Liver (tissue), 8 donors: ENCODE measurements at regions not wholly inside any gene's neighbourhood (a gene's known extent, or its start where the extent isn't known, plus 50 kb on each side); places are given as distances from the start of the nearest gene placed in this dataset.

Experiments
- DNase-seq: peaks from one replicate; pipeline ENCODE4 v3.0.0-alpha.2; 2017; ENCODE audit warnings: low spot score
- H3K27ac ChIP-seq, 2 donors: one replicate each; pipeline ENCODE4 v1.7.0; 2013; ENCODE audit warnings: inconsistent platforms in 2 of 2, low read length in 2 of 2, control low read depth in 1 of 2, low read depth in 1 of 2, mild to moderate bottlenecking in 1 of 2
- H3K27me3 ChIP-seq, 4 donors: one replicate each; pipeline versions ENCODE4 v1.6.1 to v1.7.0; 2013; ENCODE audit warnings: low read length in 3 of 4, inconsistent platforms in 1 of 4, mild to moderate bottlenecking in 1 of 4, moderate library complexity in 1 of 4; ENCODE audit not compliant: control insufficient read depth in 4 of 4, insufficient read depth in 4 of 4
- H3K36me3 ChIP-seq, 4 donors: one replicate each; pipeline versions ENCODE4 v1.6.1 to v1.7.0; 2013; ENCODE audit warnings: low read length in 3 of 4, mild to moderate bottlenecking in 3 of 4, low read depth in 1 of 4, moderate library complexity in 1 of 4; ENCODE audit not compliant: control insufficient read depth in 4 of 4, insufficient read depth in 3 of 4
- H3K4me1 ChIP-seq, 4 donors: one replicate each; pipeline versions ENCODE4 v1.6.1 to v1.7.0; 2013; ENCODE audit warnings: low read length in 3 of 4, mild to moderate bottlenecking in 3 of 4, moderate library complexity in 1 of 4; ENCODE audit not compliant: control insufficient read depth in 4 of 4, insufficient read depth in 4 of 4
- H3K4me3 ChIP-seq, 3 donors: one replicate each; pipeline versions ENCODE4 v1.6.1 to v1.7.0; 2013; ENCODE audit warnings: low read length in 3 of 3, control low read depth in 1 of 3, low read depth in 1 of 3, mild to moderate bottlenecking in 1 of 3
- H3K9ac ChIP-seq, 2 donors: one replicate each; pipeline ENCODE4 v1.7.0; 2013; ENCODE audit warnings: low read length in 2 of 2, mild to moderate bottlenecking in 2 of 2, moderate library complexity in 2 of 2, control low read depth in 1 of 2, low read depth in 1 of 2
- H3K9me3 ChIP-seq, 4 donors: one replicate each; pipeline versions ENCODE4 v1.6.1 to v1.7.0; 2013; ENCODE audit warnings: low read length in 3 of 4; ENCODE audit not compliant: control insufficient read depth in 4 of 4
- EGR1 ChIP-seq, 2 donors: IDR thresholded peaks; 2 replicates each; pipeline ENCODE4 v1.6.1; 2016 to 2018; ENCODE audit warnings: antibody characterized with exemption in 2 of 2, low read depth in 2 of 2
- FOXA1 ChIP-seq: IDR thresholded peaks from 2 replicates; pipeline ENCODE4 v1.6.1; 2016; ENCODE audit warnings: antibody characterized with exemption
- FOXA2 ChIP-seq: IDR thresholded peaks from 2 replicates; pipeline ENCODE4 v1.6.1; 2016; ENCODE audit warnings: antibody characterized with exemption
- GABPA ChIP-seq, 2 donors: IDR thresholded peaks in 1 of 2; conservative IDR thresholded peaks in 1 of 2; 2 replicates each; pipeline ENCODE4 v1.6.1; 2016; ENCODE audit warnings: antibody characterized with exemption in 2 of 2, mild to moderate bottlenecking in 1 of 2, moderate library complexity in 1 of 2
- HNF4A ChIP-seq, 2 donors: conservative IDR thresholded peaks; 2 replicates each; pipeline ENCODE4 v1.6.1; 2016; ENCODE audit warnings: antibody characterized with exemption in 2 of 2, mild to moderate bottlenecking in 2 of 2
- HNF4G ChIP-seq: IDR thresholded peaks from 2 replicates; pipeline ENCODE4 v1.6.1; 2016; ENCODE audit warnings: antibody characterized with exemption
- JUND ChIP-seq, 2 donors: IDR thresholded peaks; 2 replicates each; pipeline ENCODE4 v1.6.1; 2016; ENCODE audit warnings: antibody characterized with exemption in 2 of 2
- NR2F2 ChIP-seq: IDR thresholded peaks from 2 replicates; pipeline ENCODE4 v1.6.1; 2016; ENCODE audit warnings: antibody characterized with exemption
- RAD21 ChIP-seq, 2 donors: IDR thresholded peaks; 2 replicates each; pipeline ENCODE4 v1.6.1; 2016; ENCODE audit warnings: antibody characterized with exemption in 2 of 2, mild to moderate bottlenecking in 2 of 2
- RXRA ChIP-seq, 2 donors: IDR thresholded peaks; 2 replicates each; pipeline ENCODE4 v1.6.1; 2017 to 2018; ENCODE audit warnings: antibody characterized with exemption in 2 of 2, mild to moderate bottlenecking in 1 of 2
- SP1 ChIP-seq: IDR thresholded peaks from 2 replicates; pipeline ENCODE4 v1.6.1; 2018; ENCODE audit warnings: antibody characterized with exemption, mild to moderate bottlenecking
- TAF1 ChIP-seq: conservative IDR thresholded peaks from 2 replicates; pipeline ENCODE4 v1.6.1; 2016; ENCODE audit warnings: antibody characterized with exemption, mild to moderate bottlenecking
- YY1 ChIP-seq: IDR thresholded peaks from 2 replicates; pipeline ENCODE4 v1.6.1; 2016; ENCODE audit warnings: antibody characterized with exemption, mild to moderate bottlenecking
- WGBS: extraction: QIAGEN DNeasy Blood & Tissue Kit; methylation state at CpG from one replicate; pipeline ENCODE4 v1.1.7; 2013; 5-methylcytosine and 5-hydroxymethylcytosine counted together
- TF ChIP-seq, protein P1 (sequence below): fragments of 150-350 bp; IDR thresholded peaks from 2 replicates; pipeline ENCODE4 v1.5.1; 2017; ENCODE audit warnings: improper control_type of control experiment, low read depth, low read length; ENCODE audit not compliant: missing input control
- TF ChIP-seq, protein P2 (sequence below): IDR thresholded peaks from 2 replicates; pipeline ENCODE4 v1.6.1; 2016; ENCODE audit warnings: antibody characterized with exemption
- TF ChIP-seq, protein P3 (sequence below): IDR thresholded peaks from 2 replicates; pipeline ENCODE4 v1.6.1; 2016; ENCODE audit warnings: antibody characterized with exemption
- TF ChIP-seq, protein P4 (sequence below): IDR thresholded peaks from 2 replicates; pipeline ENCODE4 v1.6.1; 2016; ENCODE audit warnings: antibody characterized with exemption, mild to moderate bottlenecking
- TF ChIP-seq, protein P5 (sequence below): IDR thresholded peaks from 2 replicates; pipeline ENCODE4 v1.6.1; 2016; ENCODE audit warnings: antibody characterized with exemption
- donor health status: healthy.
- donor health status: healthy.
- donor health status: healthy.
- donor health status: healthy.
- donor health status: healthy.

DNA sequence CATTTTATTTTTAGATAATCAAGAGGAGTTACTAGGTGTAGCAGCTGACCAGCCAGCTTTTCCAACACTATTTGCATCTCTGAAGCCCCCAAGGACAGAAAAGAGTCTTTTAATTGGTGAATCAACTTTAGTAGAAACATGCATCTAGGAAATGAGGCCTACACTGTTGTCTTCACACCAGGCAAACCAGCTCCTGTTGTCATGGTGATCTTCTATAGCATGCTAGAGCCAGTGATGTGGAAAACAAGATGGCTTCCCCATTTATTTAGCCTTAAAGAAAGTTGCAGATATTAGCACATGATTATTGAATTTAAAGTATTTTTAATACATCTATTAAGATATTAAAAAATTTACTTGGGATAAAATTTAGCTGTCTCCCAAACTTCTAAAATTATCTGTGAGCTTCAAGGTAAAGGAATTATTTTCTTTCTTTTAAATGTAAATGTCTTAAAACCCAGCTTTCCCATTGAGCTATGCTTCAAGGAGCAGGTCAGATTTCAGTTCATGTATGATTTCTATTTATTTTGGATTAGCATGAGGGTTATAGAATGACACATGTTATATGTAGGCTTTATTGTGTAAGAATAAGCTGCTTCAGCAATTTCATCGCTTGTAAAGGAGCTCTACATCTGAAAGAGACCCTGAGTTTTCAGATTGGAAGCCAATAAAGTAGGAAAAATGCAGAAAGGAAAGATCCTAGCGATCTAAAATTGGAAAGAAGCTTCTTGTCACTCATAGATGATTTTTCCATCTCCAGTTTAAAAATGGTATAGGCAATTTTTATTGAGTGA, 564.9 kb upstream of the CITED2 start:
- Histone ChIP-seq H3K36me3 (no peaks in the 10 kb centered on the region), H3K4me3 (no peak overlapping the region), H3K27ac (no peak overlapping the region), H3K9me3 (no peaks in the 10 kb centered on the region), H3K27me3 (no peaks in the 10 kb centered on the region), H3K9ac (no peak overlapping the region), H3K4me1 (no peaks in the 10 kb centered on the region)
- WGBS = 93% methylated on average over 2 of the region's 2 CpGs
- DNase-seq = no peak
- TF ChIP-seq FOXA1 (no peak), HNF4A (conservative IDR thresholded peaks at IDR 0.05) (no peak), TAF1 (no peak), EGR1 (IDR thresholded peaks at IDR 0.05; ENCODE audit: low read depth in 2 of 2) (no peak), YY1 (no peak), HNF4G (no peak)
- TF ChIP-seq, protein P1, sequence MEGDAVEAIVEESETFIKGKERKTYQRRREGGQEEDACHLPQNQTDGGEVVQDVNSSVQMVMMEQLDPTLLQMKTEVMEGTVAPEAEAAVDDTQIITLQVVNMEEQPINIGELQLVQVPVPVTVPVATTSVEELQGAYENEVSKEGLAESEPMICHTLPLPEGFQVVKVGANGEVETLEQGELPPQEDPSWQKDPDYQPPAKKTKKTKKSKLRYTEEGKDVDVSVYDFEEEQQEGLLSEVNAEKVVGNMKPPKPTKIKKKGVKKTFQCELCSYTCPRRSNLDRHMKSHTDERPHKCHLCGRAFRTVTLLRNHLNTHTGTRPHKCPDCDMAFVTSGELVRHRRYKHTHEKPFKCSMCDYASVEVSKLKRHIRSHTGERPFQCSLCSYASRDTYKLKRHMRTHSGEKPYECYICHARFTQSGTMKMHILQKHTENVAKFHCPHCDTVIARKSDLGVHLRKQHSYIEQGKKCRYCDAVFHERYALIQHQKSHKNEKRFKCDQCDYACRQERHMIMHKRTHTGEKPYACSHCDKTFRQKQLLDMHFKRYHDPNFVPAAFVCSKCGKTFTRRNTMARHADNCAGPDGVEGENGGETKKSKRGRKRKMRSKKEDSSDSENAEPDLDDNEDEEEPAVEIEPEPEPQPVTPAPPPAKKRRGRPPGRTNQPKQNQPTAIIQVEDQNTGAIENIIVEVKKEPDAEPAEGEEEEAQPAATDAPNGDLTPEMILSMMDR = no peak
- TF ChIP-seq, protein P2, sequence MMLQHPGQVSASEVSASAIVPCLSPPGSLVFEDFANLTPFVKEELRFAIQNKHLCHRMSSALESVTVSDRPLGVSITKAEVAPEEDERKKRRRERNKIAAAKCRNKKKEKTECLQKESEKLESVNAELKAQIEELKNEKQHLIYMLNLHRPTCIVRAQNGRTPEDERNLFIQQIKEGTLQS = no peak
- TF ChIP-seq, protein P3, sequence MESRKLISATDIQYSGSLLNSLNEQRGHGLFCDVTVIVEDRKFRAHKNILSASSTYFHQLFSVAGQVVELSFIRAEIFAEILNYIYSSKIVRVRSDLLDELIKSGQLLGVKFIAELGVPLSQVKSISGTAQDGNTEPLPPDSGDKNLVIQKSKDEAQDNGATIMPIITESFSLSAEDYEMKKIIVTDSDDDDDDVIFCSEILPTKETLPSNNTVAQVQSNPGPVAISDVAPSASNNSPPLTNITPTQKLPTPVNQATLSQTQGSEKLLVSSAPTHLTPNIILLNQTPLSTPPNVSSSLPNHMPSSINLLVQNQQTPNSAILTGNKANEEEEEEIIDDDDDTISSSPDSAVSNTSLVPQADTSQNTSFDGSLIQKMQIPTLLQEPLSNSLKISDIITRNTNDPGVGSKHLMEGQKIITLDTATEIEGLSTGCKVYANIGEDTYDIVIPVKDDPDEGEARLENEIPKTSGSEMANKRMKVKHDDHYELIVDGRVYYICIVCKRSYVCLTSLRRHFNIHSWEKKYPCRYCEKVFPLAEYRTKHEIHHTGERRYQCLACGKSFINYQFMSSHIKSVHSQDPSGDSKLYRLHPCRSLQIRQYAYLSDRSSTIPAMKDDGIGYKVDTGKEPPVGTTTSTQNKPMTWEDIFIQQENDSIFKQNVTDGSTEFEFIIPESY = no peak

DNA sequence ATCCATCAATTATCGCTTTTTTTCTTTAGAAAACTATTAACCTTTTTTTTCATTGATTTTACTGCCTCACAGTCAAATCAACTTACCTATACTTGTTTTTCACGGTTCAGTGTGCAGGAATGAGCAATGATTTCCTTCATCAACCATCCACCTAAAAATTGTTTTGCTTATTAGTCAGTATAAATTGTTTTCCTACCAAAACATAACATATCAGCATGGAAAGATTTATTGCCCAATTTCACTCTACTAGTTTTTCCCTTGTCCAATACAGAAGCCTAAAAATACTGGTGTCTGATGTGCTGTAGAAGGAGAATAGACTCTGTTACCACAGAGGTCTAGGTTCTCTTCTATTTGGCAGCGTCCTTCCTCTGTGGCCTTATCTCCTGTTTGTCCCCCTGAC, 558.2 kb upstream of the CITED2 start:
- Histone ChIP-seq H3K4me1 (no peaks in the 10 kb centered on the region), H3K9me3 (no peaks in the 10 kb centered on the region), H3K27ac (no peak overlapping the region), H3K36me3 (no peaks in the 10 kb centered on the region), H3K9ac (no peak overlapping the region), H3K4me3 (no peak overlapping the region), H3K27me3 (no peaks in the 10 kb centered on the region)
- no peak for TF ChIP-seq HNF4G
- TF ChIP-seq, protein P4, sequence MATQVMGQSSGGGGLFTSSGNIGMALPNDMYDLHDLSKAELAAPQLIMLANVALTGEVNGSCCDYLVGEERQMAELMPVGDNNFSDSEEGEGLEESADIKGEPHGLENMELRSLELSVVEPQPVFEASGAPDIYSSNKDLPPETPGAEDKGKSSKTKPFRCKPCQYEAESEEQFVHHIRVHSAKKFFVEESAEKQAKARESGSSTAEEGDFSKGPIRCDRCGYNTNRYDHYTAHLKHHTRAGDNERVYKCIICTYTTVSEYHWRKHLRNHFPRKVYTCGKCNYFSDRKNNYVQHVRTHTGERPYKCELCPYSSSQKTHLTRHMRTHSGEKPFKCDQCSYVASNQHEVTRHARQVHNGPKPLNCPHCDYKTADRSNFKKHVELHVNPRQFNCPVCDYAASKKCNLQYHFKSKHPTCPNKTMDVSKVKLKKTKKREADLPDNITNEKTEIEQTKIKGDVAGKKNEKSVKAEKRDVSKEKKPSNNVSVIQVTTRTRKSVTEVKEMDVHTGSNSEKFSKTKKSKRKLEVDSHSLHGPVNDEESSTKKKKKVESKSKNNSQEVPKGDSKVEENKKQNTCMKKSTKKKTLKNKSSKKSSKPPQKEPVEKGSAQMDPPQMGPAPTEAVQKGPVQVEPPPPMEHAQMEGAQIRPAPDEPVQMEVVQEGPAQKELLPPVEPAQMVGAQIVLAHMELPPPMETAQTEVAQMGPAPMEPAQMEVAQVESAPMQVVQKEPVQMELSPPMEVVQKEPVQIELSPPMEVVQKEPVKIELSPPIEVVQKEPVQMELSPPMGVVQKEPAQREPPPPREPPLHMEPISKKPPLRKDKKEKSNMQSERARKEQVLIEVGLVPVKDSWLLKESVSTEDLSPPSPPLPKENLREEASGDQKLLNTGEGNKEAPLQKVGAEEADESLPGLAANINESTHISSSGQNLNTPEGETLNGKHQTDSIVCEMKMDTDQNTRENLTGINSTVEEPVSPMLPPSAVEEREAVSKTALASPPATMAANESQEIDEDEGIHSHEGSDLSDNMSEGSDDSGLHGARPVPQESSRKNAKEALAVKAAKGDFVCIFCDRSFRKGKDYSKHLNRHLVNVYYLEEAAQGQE = no peak
- TF ChIP-seq, protein P5, sequence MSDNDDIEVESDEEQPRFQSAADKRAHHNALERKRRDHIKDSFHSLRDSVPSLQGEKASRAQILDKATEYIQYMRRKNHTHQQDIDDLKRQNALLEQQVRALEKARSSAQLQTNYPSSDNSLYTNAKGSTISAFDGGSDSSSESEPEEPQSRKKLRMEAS = no peak
- no peak for TF ChIP-seq YY1
- TF ChIP-seq JUND (IDR thresholded peaks at IDR 0.05) = no peak
- TF ChIP-seq HNF4A (conservative IDR thresholded peaks at IDR 0.05) = no peak
- no peak for TF ChIP-seq TAF1
- TF ChIP-seq RAD21 (IDR thresholded peaks at IDR 0.05) = no peak
- no peak for TF ChIP-seq RXRA (IDR thresholded peaks at IDR 0.05)
- no peak for TF ChIP-seq NR2F2
- TF ChIP-seq, protein P3 = no peak
- TF ChIP-seq, protein P1 = no peak
- no peak for TF ChIP-seq FOXA1
- TF ChIP-seq GABPA (IDR thresholded peaks at IDR 0.05 in 1 of 2, conservative IDR thresholded peaks at IDR 0.05 in 1 of 2) = no peak
- no peak for TF ChIP-seq EGR1 (IDR thresholded peaks at IDR 0.05; ENCODE audit: low read depth in 2 of 2)
- TF ChIP-seq SP1 = no peak
- no peak for TF ChIP-seq FOXA2
- TF ChIP-seq, protein P2 = no peak
- no peak for DNase-seq
- WGBS = 90% methylated on average over 3 of the region's 3 CpGs
